ENCODE measurements at regions not wholly inside any gene's neighbourhood (a gene's known extent, or its start where the extent isn't known, plus 50 kb on each side); places are given as distances from the start of the nearest gene placed in this dataset.

DNA sequence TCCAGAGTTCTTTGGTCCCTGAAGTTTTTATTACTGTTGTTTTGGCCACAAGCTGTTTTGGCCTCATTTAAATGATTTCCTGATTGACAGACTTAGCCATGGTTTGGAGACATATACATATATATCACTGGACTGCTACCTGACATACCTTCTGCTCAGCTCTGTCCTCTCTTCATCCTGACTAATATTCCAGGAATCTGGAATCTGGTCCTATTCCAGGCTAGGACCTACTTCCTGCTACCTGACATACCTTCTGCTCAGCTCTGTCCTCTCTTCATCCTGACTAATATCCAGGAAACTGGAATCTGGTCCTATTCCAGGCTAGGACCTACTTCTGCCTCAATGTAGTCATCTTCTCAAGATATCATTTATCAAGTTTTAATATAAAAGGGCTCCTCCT lies 724.4 kb upstream of the ROBO1 start:
- no peak for DNase-seq (ENCODE audit: low spot score)

DNA sequence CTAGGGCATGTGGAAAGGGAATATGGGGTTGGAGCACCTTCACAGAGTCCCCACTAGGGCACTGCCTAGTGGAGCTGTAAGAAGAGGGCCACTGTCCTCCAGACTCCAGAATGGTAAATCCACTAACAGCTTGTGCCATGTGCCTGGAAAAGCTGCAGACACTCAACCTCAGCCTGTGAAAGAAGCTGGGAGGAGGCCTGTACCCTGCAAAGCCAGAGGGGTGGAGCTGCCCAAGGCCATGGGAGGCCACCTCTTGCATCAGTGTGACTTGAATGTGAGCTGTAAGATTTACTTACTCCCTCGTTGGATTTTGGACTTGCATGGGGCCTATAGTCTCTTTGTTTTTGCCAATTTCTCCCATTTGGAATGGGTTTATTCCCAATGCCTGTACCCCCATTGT lies 705.2 kb upstream of the ROBO1 start:
- DNase-seq (ENCODE audit: low spot score), result no peak

DNA sequence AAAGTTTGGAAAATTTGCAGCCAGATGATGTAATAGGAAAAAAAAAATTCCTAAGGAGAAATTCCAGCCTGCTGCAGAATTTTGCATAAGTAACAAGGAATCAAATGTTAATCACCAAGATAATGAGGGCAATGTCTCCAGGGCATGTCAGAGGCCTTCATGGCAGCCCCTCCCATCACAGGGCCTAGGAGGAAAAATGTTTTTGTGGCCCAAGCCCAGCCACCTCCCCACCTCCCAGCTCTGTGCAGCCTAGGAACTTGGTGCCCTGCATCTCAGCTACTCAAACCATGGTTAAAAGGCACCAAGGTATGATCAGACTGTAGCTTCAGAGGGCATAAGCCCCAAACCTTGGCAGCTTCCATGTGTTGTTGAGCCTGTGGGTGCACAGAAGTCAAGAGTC lies 704.7 kb upstream of the ROBO1 start:
- no peak for DNase-seq (ENCODE audit: low spot score)

DNA sequence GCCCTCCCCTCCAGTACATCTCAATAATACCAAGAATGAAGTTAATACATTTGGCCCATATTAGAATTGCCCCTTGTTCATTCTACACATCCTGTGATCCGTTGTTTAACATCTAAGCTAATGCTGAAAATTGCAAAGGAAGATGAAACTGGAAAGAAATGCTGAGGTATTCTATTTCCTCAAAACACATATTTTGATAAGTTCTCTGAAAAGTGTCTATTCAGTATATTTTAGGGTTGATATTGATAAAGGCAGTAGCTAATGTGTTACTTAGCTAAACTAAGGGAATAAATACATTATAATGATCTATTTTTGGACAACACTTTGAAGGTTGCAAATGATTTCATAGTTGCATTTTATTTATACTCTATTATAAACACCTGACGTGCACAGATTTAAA lies 702.6 kb upstream of the ROBO1 start:
- no peak for DNase-seq (ENCODE audit: low spot score)

DNA sequence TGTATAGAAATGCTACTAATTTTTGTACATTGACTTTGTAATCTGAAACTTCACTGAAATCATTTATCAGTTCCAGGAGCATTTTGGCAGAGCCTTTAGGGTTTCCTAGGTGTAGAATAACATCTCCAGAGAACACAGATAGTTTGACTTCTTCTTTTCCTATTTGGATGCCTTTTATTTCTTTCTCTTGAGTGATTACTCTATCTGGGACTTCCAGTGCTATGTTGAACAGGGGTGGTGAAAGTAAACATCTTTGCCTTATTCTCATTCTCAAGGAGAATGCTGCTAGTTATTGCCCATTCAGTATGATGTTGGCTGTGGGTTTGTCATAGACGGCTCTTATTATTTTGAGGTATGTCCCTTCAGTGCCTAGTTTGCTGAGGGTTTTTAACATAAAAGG lies 697.9 kb upstream of the ROBO1 start:
- DNase-seq (ENCODE audit: low spot score), result no peak

DNA sequence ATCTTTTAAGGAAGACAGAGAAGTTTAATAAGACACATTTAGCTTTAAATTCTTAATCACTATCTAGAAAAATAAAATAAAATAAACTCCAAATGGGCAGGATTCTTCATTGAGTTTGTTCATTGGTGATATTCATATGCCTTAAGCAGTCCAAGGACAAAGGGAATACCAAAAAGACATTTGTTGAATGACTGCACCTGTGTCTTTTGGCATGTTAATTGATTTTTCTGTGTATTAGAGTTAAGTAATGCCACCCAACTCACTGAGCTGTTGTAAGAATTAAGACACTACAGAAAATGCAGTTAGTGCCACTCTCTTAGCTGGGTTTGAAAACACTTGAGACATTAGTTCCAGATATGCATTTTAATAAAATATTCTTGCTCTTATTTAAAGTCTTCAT lies 683.6 kb upstream of the ROBO1 start:
- no peak for DNase-seq (ENCODE audit: low spot score)

DNA sequence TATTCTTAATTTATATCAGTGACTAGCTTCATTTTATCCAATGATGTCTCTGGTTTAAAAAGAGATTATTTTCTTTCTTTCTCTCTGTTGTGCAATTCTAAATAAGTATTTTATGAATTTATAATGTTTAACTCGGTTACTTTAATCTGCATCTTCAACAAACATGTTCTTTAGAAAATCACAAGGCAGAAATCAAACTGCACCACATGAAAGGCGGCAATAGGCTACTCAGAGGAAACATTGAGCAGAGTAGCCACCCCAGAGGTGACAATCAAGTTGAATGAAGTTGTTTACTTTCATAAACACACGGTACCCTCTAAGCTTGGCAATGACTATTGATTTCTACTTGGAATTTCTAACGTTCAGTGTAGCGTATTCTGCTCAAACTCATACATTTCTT lies 677.8 kb upstream of the ROBO1 start:
- DNase-seq (ENCODE audit: low spot score), result no peak

DNA sequence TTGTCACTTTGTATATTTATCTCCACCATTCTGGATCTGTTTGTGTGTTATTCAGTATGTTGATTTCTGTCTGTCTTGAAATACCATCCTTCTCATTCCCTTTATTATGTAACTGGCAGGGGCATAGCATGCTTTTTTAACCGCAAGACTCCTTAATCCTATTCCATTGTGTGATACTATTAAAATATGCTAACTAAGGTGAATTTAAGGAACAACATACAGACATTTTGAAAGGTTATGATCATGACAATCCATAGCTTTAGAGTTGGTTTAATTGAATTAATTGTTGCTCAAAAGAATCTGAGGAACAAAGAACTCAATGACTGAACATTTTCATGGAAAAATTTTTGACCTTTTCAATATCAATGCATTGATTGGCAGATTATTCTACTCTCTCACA lies 677.3 kb upstream of the ROBO1 start:
- DNase-seq (ENCODE audit: low spot score), result no peak

DNA sequence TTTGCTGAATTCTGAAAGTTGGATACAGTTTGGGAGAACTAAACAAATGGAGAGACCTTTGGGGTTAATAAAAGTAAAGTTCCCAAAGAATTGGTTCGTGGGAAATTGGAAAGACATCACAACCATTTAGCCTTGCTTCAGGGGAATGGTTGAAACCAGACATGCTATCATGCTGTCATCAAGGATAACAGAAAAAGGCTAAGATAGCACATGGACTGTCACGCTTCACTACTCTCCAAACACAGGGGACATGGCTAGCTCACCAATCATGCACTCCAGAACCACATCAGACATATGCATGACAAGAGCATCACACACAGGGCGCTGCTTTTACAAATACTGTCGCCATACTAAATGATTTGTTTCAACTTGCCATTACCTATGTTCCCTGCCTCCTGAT lies 671.7 kb upstream of the ROBO1 start:
- DNase-seq (ENCODE audit: low spot score), result no peak

DNA sequence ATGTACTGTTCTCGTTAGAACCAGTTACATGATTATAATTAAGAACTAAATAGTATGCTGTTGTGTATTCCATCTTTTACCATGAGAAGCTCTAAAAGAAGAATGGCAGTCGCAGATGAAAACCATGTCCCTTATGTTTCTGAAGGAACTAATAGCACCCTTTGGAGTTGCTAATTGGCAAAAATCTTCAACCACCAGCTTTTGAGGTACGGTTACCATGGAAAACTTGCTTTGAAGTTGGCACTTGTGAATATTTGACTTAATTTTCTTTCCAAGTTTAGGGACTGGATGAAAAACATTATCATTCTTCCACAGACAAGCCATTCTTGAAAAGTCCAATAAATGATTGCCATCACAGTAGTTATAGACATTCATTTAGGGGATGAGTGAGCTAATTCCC lies 666.6 kb upstream of the ROBO1 start:
- no peak for DNase-seq (ENCODE audit: low spot score)

DNA sequence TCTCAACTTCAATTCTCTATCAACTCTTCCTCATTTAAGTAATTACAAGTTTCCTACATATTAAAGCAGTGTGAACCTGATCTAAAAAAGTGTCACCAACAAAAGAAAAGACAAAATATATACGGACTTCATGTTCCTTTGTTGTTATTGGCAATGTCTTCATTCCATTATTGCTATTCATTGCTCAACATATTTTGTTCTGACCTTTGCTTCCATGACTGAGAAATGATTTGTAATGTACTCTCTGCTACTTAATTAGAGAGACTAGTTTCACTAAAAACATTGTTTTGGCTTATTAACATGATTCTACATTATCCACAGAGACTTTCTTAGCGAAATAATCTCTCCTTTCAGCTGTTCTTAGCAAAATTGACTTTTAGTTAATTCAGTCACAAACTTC lies 657.2 kb upstream of the ROBO1 start:
- DNase-seq (ENCODE audit: low spot score), result no peak

DNA sequence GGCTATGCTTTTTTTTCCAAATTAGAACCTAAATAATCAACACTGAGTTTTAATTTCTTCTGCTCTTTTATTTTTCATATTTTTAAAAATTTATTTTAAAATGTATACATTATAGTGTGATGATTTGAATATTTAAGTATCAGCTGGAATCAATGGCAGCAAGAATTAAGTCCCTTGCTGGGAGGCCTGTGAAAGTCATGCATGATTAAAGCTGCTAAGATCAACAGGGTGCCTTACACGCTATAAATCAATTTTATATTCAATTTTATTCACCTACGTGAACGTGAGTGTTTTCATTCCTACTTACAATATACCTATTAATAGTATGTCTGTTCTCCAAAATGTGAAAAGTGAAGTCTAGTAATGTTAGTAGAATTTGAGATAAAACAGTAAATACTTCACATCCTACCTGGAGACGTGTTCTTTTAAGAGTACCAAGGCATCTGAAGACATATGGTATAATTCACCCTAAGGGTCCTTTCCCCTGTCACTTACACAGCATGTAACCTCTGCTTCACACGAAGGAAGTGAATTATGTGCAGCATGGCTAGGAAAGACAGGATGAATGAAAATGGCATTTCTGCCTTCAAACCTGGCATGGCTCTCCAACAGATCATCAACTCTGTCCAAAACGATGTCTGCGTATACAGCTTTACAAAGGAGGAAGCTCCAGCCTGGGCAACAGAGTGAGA lies 640.4 kb upstream of the ROBO1 start:
- DNase-seq (ENCODE audit: low spot score), result no peak

DNA sequence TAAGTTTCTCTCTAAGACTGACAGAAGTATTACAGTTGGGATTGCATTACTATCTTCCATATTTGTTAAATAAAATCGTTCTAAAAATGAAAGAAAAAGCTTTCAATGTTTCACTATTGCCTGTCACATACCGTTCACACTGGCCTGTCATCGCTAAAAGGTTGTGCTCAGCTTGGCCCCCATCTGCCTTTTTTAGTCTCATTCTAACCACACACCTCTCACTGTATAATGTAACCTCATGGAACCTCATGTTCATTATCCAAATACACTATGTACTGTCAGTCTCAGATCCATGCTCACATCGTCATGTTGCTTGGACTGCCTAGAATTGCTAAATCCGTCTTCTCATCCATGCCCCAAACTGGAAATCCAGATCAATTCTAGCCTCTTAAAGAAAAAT lies 637.8 kb upstream of the ROBO1 start:
- no peak for DNase-seq (ENCODE audit: low spot score)

DNA sequence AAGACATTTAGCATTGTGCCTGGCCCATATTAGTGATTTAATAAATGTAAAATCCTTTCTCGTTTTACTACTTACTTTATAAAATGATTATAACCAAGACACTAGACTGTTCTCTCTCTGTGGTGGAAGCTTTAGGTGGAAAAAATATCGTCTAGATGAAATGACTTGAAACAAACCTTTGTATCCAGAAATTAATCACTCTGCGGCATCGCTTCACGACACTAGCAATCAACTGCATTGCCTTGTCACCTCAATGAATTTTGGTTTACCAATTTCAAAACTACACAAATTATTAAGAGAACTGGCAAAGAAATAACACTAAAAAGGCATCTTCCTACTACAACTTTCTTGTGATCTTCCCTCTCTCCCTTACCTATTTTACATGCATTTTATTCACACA lies 627.2 kb upstream of the ROBO1 start:
- DNase-seq (ENCODE audit: low spot score), result no peak

DNA sequence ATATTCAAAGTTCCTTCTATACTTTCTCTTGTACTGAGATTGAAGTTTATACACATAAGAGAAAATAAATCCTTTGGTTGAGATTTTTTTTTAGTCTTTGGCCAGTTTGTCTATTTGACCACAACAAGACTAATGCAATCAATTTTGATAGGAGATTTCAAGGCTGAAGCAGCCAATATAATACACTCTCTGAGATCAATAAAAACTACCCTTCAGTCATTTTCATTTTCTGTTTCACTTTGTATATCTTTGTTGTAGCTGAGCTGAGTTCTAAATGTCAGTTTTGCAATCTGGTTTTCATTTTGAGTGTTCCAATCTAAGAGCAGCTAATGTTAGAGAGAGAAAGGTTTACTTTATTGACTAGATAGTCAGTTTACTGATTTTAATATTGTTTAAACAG lies 623.8 kb upstream of the ROBO1 start:
- no peak for DNase-seq (ENCODE audit: low spot score)

DNA sequence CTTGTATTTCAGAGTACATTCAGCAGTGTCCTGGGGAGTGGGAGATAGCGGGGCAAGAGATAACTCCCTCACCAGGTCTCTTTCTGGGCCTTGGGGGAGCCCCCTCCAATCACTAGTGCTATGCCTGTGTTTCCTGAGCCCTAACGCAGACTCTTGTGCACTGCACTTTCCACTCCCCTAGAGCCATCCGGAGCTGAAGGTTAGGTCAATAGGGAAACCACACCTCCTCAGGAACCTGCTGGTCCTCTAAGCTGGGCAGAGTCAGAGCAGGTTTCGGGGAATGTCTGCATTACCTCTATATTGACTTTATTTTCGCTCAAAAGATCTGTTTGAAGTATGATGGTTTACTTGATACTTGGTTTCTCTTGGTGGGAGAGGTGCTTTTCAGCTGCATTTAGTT lies 617.0 kb upstream of the ROBO1 start:
- no peak for DNase-seq (ENCODE audit: low spot score)

DNA sequence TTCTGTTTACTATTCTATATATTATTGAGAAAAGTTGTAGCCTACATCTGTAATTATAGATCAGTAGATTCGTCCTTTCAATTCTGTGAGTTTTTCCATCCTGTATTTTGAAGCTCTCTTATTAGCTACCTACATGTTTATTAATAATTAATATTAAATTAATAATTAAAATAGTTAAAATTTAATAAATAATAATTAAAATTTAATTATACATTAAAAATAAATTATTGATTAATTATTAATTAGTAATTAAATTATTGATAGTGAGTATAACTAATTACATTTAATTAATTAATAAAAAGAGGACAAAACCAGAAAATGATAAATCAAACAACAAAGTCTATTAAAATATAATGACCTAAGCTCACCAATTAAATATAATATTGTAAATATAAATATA lies 606.6 kb upstream of the ROBO1 start:
- no peak for DNase-seq (ENCODE audit: low spot score)

DNA sequence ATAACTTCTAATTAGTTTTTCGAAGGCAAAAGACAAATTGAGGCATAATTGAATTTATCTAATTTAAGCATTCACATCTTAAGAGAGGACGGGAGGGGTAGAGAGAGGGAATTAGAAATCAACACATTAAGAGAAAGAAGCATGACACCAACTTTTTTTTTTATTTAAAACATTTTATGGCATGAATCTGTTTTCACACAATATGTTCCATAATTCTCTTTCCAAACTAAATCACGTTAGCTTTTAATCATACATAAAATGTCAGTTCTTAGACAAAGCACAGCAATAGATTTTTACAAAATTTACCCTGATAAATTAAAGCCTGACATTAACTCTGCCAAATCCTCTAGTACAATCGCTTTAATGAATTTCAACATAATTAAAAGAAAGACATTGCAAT lies 600.8 kb upstream of the ROBO1 start:
- DNase-seq (ENCODE audit: low spot score), result no peak

DNA sequence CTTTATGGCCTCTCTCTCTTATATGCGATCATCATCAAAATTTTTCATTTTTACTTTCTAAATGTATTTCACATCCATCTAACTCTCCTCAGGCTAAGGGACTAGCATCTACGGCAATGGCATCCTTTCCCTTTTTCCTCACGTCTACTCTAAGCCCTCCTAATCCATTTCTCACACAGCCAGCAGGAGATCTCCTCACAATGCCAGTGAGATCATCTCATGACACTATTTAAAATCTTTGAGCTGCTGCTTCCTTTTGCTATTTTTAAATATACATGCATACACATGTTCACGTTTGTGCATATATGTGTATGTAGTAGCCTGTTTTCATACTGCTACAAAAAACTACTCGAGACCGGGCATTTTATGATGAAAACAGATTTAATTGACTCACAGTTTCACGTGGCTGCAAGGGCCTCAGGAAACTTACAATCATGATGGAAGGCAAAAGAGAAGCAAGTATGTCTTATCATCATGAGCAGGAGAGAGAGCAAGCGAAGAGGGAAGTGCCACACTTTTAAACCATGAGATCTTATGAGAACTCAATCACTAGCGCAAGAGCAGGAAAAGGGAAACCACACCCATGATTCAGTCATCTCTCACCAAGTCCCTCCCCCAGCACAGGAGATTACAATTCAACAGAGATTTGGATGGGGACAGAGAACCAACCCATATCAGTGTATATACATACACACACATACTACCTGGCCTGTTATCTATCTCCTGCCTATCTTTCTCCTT lies 599.2 kb upstream of the ROBO1 start:
- DNase-seq (ENCODE audit: low spot score), result no peak

DNA sequence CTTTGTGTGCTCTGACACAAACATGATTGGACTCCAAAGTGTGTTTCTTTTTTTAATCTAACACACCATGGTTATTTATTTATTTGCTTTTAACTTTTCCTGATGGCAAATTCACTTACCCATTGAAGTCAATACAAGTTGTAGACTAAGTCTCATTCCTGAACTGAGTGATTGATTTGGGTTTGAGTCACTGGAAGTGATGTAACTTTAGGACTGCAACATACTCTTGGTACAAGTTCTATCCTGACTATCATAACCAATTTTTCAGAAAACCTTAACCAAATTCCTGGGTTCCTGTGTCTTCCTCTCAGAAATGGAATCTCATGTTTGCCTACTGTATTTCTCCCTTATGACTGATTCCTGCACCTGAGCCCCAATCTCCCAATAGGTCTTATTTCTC lies 590.0 kb upstream of the ROBO1 start:
- DNase-seq (ENCODE audit: low spot score), result no peak

DNA sequence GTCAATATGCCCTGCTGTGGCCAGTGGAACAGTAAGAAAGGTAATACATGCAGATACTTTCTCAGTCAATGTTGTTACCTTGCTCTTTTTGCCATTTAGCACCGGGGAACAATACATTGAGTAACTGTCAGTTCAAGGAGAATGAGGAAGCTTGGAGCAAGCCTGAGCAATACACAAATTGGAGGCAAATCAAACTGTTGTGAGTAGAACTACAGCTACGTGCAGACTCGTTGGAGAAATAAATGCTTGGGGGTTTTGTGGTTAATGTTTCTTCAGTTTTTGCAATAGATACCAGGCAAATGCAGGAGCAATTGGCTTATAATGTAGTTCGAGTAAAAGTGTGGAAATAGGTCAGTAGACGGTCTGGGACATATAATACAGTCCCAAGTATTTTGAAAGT lies 587.3 kb upstream of the ROBO1 start:
- no peak for DNase-seq (ENCODE audit: low spot score)

DNA sequence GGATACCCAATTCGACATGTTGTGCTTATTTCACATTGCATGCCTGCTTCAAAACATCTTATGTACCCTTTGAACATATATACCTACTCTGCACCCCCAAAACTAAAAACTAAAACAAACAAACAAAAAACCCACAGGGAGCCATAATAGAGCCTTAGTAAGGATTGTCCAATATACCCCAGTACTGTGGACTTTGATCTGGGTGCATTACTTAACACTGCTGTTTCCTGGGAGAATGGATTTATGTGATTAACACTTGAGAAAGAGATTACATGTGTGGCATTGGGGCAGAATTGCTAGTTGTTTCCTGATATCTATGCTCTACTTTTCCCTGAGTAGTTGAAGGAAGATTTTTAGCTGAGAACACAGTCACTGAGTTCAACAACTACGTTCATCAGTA lies 583.4 kb upstream of the ROBO1 start:
- no peak for DNase-seq (ENCODE audit: low spot score)

DNA sequence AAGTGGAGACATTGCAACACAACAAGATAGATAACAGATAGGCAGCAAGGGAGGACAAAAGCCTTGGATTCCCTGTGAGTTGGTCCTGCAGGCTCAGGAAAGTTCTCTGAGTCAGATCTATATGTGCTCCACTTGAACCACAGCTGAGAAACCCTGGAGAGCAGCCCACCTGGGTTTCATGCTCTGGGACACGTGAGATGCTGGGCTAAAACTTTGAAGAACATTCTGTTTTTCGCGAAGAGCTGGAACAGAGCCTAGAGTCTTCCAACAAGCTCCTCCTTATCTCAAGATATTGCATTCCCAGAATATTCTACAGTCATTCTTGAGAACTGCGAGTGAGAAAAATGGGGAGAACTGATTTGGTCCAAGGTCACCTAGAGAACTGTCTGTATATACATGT lies 583.0 kb upstream of the ROBO1 start:
- no peak for DNase-seq (ENCODE audit: low spot score)

DNA sequence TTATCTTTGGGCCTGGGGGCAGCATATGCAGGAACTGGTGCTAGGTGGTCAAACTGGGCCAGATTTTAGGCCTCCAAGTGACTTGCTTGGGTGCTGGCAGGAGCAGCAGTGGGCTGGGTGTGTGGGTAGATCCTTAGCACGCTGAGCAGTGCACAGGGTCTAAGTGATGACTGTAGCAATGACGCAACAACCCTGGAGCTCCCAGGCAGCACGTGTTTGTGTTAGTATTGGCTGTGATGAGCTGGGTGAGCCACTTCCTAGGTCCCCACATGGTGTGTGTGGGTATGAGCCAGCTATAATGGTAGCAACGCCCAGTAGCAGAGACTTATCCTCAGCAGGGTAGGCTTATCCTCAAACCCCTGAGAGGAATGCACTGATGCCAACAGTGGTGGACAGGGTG lies 570.6 kb upstream of the ROBO1 start:
- DNase-seq (ENCODE audit: low spot score), result no peak
